ENCODE measurements at regions not wholly inside any gene's neighbourhood (a gene's known extent, or its start where the extent isn't known, plus 50 kb on each side); places are given as distances from the start of the nearest gene placed in this dataset.

DNA sequence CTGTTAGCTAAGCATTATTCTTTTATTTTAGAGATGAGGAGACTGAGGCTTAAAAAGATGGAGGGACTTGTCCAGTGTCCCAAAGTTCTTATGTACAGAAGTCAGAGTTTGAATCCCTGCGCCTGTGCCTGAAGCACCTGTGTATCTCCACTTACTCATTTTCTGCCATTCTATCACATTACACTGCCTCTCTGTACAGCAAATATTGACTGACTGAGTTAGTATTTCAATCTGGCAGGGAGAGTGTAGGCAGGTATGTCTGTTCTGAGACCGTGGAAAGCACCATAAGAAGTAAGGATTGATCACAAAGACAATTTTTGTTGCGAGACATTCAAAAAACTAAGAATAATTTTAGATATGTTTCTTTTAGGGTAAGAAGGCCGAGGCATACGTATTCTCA lies 162.7 kb downstream of the KITLG start:
- no peak for DNase-seq (ENCODE audit: low read depth, low spot score)

DNA sequence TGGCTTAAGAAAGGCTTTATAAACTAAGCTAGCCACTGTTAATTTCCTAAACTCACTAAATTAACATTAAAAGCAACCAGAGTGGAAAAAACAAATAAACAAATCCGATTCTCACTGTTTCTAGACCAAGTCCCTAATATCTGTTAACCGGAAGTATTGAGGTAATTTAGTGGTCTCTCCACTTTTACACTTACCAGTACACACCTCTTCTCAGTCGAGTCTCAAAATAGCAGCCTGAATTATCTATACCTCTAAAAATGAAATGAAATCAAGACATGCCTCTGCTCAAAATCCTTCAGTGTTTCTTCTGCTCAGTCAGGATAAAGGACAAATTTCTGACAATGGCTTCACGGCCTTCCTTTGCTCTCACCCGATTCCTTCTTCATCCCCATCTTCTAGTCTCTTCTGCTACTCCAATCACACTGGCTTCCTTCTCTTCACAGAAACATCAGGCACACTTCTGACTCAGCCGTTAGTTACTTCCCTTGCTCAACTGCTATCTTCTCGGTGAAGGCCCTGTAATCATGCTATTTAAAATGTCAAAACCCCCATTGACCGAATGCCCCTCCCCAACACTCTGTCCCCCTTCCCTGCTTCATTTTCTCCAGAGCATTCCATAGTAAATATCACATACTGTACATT lies 161.3 kb downstream of the KITLG start:
- DNase-seq (ENCODE audit: low read depth, low spot score): no peak

DNA sequence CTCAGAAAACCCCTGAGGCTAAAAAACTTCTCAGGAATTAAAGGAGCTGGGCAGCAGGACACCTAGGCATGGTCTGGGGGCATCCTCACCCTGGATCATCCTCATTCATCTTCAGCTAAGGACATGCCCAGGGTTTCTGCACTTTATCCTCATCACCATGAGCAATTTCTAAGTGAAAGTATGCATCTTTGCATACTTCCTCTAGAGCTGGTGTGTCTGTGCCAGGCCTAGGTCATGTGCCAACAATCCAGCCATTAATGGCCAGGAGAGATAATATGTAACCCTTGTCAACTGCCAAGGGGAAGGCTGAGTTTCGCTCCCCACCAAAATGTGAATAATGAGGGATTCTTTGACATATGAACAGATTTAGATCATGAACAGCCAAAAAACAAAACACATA lies 160.5 kb downstream of the KITLG start:
- DNase-seq (ENCODE audit: low read depth, low spot score): no peak

DNA sequence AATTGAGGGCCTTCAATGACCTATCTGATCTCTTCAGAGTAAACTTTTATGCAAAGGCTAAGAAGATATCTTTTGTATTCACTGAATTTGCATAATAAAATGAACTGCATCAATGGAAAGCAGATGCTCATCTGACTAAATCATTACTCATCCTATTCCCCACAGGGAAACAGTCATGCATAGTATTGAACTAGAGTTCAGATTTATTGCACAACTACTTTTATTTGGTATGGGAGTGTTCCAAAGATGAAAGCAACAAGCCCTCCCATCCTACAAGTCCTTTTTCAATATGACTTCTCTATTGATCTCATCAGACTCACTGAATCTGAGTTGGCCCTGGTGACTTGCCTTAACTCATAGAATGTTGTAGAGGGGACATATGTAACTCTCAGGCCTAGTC lies 159.8 kb downstream of the KITLG start:
- DNase-seq (ENCODE audit: low read depth, low spot score): no peak

DNA sequence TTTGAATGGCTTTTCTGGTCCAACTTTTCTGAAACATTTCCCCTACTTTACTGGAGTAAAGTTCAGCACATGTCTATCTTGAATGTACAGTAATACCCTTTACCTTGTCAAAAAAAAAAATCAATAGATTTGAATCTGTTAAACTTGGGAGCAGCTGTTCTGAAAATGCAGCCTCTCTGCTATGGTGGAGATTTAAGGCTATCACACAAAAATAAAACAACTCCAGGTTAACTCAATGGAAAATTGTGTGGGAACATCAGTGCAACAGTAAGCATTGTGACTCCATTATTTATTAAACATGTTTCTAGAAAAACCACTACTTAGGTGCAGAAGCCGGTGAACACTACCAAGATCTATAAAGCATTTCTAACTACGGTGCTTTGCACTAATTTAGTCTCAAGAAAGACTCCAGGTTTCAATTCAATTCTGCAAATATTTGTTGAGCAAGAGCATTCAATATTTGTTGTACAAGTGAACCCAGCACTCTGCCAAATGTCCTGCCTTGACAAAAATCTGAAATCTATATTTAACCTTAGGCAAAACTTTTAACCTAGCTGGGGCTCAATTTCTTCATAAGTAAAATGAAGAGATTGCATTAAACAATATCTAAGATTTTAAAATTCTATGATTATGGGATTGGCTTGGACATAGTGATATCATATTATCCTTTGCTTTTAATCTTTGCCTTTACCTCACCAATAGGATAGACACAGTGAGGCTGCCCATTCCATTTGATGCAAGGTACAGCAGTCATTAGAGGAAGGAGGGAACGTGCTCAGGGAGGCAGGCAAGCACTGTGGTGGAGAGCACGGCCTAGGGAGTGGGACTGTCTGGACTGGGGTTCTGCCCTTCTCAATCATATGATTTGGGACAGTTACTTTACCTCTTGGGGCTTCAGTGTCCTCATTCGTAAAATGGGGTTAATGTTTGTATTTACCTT lies 155.2 kb downstream of the KITLG start:
- DNase-seq (ENCODE audit: low read depth, low spot score): no peak

DNA sequence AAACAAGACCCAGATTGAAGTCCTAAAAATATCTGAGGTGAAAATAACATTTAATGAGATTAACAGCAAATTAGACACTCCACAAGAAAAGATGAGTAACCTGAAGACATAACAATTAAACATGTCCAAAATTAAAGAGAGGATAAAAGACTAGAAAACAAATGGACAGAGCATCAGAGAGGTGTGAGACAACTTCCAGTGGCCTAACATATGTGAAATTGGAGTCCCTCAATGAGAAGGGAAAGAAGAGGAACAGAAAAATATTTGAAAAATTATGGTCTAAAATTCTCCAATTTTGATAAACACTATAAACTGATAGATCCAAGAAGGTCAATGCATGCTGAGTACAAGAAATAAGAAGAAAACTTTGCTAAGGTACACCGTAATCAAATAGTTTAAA lies 151.9 kb downstream of the KITLG start:
- no peak for DNase-seq (ENCODE audit: low read depth, low spot score)

DNA sequence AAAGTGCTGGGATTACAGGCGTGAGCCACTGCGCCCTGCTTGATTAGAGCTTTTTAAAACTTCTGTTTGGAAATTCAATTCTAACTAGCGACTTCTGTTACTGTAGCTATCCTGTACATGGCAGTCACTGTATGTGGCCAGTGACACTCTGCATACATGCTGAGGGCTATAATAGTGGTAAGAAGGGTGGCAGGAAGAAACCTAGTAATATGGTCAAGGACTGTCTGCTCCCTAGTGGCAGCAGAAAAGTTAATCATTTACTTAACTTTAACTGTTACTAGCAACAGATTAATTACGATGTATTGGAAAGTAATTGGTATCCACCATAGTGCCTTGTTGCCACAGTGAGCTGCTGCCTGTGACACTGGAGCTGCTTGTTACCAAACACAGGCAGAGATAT lies 149.0 kb downstream of the KITLG start:
- no peak for DNase-seq (ENCODE audit: low read depth, low spot score)

DNA sequence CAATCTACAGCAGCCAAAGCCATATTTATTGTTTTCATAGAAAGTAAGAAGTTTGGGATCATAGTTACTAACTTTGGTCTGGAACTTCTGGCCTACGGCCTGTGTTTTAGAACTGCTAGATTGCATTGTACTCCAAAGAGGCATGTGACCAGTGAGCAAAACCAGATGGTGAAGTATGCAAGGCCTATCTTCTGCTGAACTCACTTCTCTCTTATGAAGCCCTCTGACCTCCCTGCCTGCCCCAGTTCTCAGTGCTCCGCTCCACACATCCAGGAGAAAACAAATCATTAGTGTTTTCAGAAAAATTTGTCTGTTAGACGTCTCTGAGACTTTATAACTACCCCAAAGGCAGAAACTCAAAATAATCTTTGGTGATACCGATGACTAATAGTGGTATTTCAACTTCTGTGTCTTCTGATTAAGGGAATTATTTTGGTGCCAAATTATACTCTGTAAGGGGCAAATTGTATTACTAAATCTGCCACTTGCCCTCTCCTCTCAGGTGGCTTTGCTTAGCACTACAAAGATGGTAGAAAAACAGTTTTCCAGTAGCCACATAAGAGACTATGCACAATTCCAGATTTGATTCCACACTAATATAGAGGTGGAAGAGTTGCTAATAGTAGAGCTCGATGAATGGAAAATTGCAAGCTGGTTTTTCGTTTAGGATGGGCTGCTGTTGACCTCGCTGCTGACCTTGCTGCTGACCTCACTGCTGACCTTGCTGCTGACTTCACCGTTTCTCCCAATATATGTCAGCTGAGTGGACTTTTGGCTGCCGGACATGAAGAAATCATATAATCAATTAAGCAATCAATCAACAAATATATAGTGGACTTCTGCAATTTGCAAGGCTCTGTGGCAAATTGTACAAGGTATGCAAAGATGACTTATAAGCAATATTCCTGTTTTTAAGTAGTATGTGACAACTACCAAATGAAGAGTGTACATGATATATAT lies 147.5 kb downstream of the KITLG start:
- no peak for DNase-seq (ENCODE audit: low read depth, low spot score)

DNA sequence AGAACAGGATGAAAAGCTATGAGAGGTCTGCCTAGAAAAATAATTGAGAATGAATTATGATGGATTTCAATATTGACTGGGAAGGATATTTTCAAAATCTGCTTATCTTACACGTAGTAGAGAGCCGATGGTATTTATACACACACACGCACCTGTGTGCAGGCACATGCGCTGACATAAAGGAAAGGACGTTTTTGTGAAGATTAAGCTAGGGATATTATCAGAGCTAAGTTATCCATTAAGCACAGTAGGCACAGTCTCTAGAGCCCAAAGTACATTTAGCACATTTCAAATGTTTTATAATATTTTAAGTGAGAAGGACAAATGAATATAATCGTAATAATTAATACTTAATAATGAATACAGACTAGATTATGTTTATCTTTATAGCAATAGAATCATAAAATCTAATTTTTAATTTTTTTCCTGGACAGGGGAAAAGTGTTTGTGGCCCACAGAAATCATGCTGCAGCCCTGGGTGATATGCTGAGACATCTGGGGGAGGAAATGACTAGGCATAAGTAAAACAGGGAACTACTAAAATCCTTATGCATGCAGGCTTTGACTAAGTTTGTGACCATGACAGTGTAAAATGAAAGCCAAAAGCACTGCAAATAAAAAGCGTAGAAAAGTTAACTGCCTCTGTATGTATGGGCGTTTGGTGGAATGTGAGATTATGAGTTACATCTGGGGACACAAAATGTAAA lies 146.1 kb downstream of the KITLG start:
- no peak for DNase-seq (ENCODE audit: low read depth, low spot score)

DNA sequence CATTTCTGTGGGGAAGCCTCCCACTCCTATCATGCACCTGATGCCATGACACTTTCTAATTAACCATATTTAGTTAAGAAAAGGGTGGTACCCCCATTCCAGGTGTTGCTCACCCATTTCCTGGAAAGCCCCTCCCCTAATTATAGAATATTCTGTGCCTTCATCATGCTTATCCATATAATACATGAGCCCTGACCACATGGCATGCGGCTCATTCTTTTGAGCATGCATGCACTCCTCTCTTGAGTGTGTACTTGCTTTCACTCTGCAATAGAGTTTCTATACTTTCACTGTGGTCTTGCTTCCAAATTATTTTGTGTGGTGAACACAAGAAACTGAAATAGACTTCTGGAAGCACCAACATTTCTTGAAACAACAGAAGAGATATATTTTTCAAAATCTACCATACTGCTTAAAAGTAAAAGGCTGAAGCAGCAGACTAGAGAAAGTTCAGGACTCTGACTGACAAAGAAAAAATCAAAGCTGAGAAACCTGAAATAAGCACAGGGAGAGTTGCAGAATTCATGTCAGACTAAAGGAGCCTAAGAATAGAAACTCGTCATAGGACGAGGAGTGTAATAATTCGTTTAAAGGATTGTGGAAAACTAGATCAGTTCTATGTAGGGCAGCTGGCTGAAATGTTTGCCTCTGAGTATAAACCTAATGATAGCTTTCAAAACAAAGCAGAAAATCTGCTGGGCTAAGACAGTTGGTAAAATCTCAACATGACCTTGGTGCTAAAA lies 144.8 kb downstream of the KITLG start:
- no peak for DNase-seq (ENCODE audit: low read depth, low spot score)

DNA sequence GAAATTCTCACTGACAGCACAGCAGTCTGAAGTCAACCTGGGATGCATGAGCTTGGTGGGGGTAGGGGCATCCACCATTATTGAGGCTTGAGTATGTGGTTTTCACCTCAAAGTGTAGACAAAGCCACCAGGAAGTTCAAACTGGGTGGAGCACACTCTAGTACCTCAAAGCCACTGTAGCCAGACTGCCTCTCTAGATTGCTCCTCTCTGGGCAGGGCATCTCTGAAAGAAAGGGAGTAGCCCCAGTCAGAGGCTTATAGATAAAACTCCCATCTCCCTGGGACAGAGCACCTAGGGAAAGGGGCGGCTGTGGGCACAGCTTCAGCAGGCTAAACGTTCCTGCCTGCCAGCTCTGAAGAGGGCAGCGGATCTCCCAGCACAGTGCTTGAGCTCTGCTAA lies 143.0 kb downstream of the KITLG start:
- DNase-seq (ENCODE audit: low read depth, low spot score): no peak

Data from iPS DF 19.7 (cell line).